ENCODE measurements at regions not wholly inside any gene's neighbourhood (a gene's known extent, or its start where the extent isn't known, plus 50 kb on each side); places are given as distances from the start of the nearest gene placed in this dataset.

- intact Hi-C loops (cut with micrococcal nuclease): no loop called here
- FAIRE-seq: no peak
- Histone ChIP-seq H3K4me1 (replicated peaks in 1 of 2; ENCODE audit: control insufficient read depth in 2 of 2, insufficient read depth in 2 of 2, low read length in 2 of 2) (no peaks in the 10 kb centered on the region), H3K9me1 (ENCODE audit: control insufficient read depth, insufficient read depth, low read length) (no peaks in the 10 kb centered on the region), H3K27me3 (ENCODE audit: control insufficient read depth in 2 of 2, insufficient read depth in 2 of 2, low read length in 2 of 2) (no peaks in the 10 kb centered on the region), H3K4me2 (ENCODE audit: insufficient read depth, low read length) (no peak overlapping the region), H3K36me3 (ENCODE audit: control insufficient read depth, insufficient read depth, low read length) (no peaks in the 10 kb centered on the region), H2AFZ (ENCODE audit: low read depth, low read length) (no peak overlapping the region), H3K27ac (ENCODE audit: extremely low read depth, low read depth, low read length) (no peak overlapping the region), H4K20me1 (replicated peaks; ENCODE audit: control insufficient read depth, insufficient read depth, low read length) (no peaks in the 10 kb centered on the region), H3K4me3 (no peak overlapping the region), H3K9ac (ENCODE audit: insufficient read depth in 1 of 2, low read depth in 2 of 2, low read length in 2 of 2) (no peak overlapping the region), H3K79me2 (ENCODE audit: control insufficient read depth, insufficient read depth, low read length) (no peaks in the 10 kb centered on the region), H3K9me3 (replicated peaks; ENCODE audit: control insufficient read depth, insufficient read depth, low read depth, low read length) (no peaks in the 10 kb centered on the region)
- BruUV-seq (replicated peaks): no TSS peak
- TF ChIP-seq RNF219 (CRISPR knock-in tag; IDR thresholded peaks at IDR 0.05): no peak
- no peak for TF ChIP-seq PRDM10 (IDR thresholded peaks at IDR 0.05; ENCODE audit: partially characterized antibody)
- no peak for TF ChIP-seq DACH1 (IDR thresholded peaks at IDR 0.05; ENCODE audit: partially characterized antibody)
- TF ChIP-seq GATAD2B (IDR thresholded peaks at IDR 0.05; ENCODE audit: borderline replicate concordance): no peak
- no peak for TF ChIP-seq ZNF77 (CRISPR knock-in tag; IDR thresholded peaks at IDR 0.05)
- TF ChIP-seq ZBTB9 (CRISPR knock-in tag; IDR thresholded peaks at IDR 0.05): no peak
- no peak for TF ChIP-seq ZNF134 (CRISPR knock-in tag; conservative IDR thresholded peaks at IDR 0.05)
- TF ChIP-seq ETV1 (tag; conservative IDR thresholded peaks at IDR 0.05; ENCODE audit: low read depth): no peak
- no peak for TF ChIP-seq SRSF1 (IDR thresholded peaks at IDR 0.05; ENCODE audit: low read depth, low read length)
- no peak for TF ChIP-seq RB1 (IDR thresholded peaks at IDR 0.05; ENCODE audit: low read depth)
- TF ChIP-seq MYC (IDR thresholded peaks at IDR 0.05; ENCODE audit: low read depth, low read length): no peak
- TF ChIP-seq MYC (CRISPR knock-in tag; IDR thresholded peaks at IDR 0.05; ENCODE audit: borderline replicate concordance, low read depth): no peak
- TF ChIP-seq ATF6 (CRISPR knock-in tag; IDR thresholded peaks at IDR 0.05): no peak
- no peak for TF ChIP-seq ZNF12 (CRISPR knock-in tag; IDR thresholded peaks at IDR 0.05)
- in situ Hi-C loops (cut with MboI): no loop called here
- 0% methylated on average over 8 of the region's 8 CpGs for WGBS (ENCODE audit: insufficient coverage, low coverage, missing lambda C conversion rate)
- ATAC-seq: no peak
- DNase-seq (ENCODE audit: extremely low read depth in 1 of 4, low spot score in 3 of 4): no peak
- CTCF ChIA-PET (ENCODE audit: low intra/inter-chr PET ratio): no interaction called here
- POLR2A ChIA-PET: no interaction called here
Measured at GRCh38 chr10:4319870-4320367, 506.1 kb upstream of the AKR1E2 start.

Measured in K562 (cell line).